K562 (cell line): ENCODE measurements at regions not wholly inside any gene's neighbourhood (a gene's known extent, or its start where the extent isn't known, plus 50 kb on each side); places are given as distances from the start of the nearest gene placed in this dataset.

Source experiments
- ATAC-seq: fragments of 200-7000 bp; cut with Tn5 transposase; 3 replicates; pipeline ENCODE4 v1.9.1; 2020; ENCODE audit warnings: moderate library complexity
- BruUV-seq: library from RNA; stranded (reverse); fragments of 400-500 nt; replicated peaks from 2 replicates; lab custom pipeline; 2021; lab: Mats Ljungman, UMichigan
- CTCF ChIA-PET: fragments of 300-600 bp; formaldehyde crosslinking; extraction: SDS; loops from one replicate; lab custom pipeline; 2021; ENCODE audit warnings: low intra/inter-chr PET ratio; lab: Yijun Ruan, JAX
- POLR2A ChIA-PET: fragments of 300-600, 350-650 bp; sonication (Branson Sonifier 250); formaldehyde crosslinking; extraction: SDS; loops from one replicate; lab custom pipeline; 2021; ENCODE audit warnings: antibody characterized with exemption, inconsistent platforms; lab: Yijun Ruan, JAX
- DNase-seq, 4 experiments: peaks; one replicate each; pipeline versions ENCODE4 v3.0.0 to v3.0.0-alpha.2; 2011 to 2018; ENCODE audit warnings: low spot score in 3 of 4, mixed read lengths in 3 of 4; ENCODE audit errors: extremely low read depth in 1 of 4
- FAIRE-seq: peaks from 2 replicates; lab custom pipeline; 2011; peaks lifted over from hg19 to GRCh38; lab: Jason Lieb, UNC
- H2AFZ ChIP-seq: 2 replicates; pipeline ENCODE4 v1.6.0; 2011; ENCODE audit warnings: low read depth, low read length, control low read depth, inconsistent platforms
- H3K27ac ChIP-seq: fragments of 200-600 bp; 3 replicates; pipeline ENCODE4 v1.8.0; 2011; ENCODE audit warnings: low read depth, mild to moderate bottlenecking, control low read depth, inconsistent platforms, low read length, moderate library complexity, mixed read lengths; ENCODE audit errors: extremely low read depth
- H3K27me3 ChIP-seq, 2 experiments: fragments of 300-600 bp in 1 of 2; 2 replicates in 1 of 2; 3 replicates in 1 of 2; pipeline versions ENCODE4 v1.6.0 to v1.8.0; 2011; ENCODE audit warnings: inconsistent platforms in 2 of 2, low read length in 2 of 2, mild to moderate bottlenecking in 1 of 2, mixed read lengths in 1 of 2, moderate library complexity in 1 of 2; ENCODE audit not compliant: control insufficient read depth in 2 of 2, insufficient read depth in 2 of 2
- H3K36me3 ChIP-seq: fragments of 300-600 bp; 3 replicates; pipeline ENCODE4 v1.8.0; 2011; ENCODE audit warnings: mild to moderate bottlenecking, low read length, inconsistent platforms; ENCODE audit not compliant: control insufficient read depth, insufficient read depth
- H3K4me1 ChIP-seq, 2 experiments: fragments of 200-600 bp in 1 of 2; replicated peaks in 1 of 2; 2 replicates in 1 of 2; 3 replicates in 1 of 2; pipeline versions ENCODE4 v1.5.1 to v1.8.0; 2011; ENCODE audit warnings: inconsistent platforms in 2 of 2, low read length in 2 of 2, mild to moderate bottlenecking in 1 of 2, mixed read lengths in 1 of 2, moderate library complexity in 1 of 2; ENCODE audit not compliant: control insufficient read depth in 2 of 2, insufficient read depth in 2 of 2
- H3K4me2 ChIP-seq: 2 replicates; pipeline ENCODE4 v1.6.1; 2011; ENCODE audit warnings: low read length, control low read depth, inconsistent platforms, mixed read lengths; ENCODE audit not compliant: insufficient read depth
- H3K4me3 ChIP-seq: fragments of 200-600 bp; sonication (generic), shearing (Covaris generic); 2 replicates; pipeline ENCODE4 v1.5.1; 2016; ENCODE audit warnings: control low read depth, inconsistent platforms
- H3K79me2 ChIP-seq: fragments of 200-600 bp; 3 replicates; pipeline ENCODE4 v1.8.0; 2011; ENCODE audit warnings: low read length, inconsistent platforms; ENCODE audit not compliant: control insufficient read depth, insufficient read depth
- H3K9ac ChIP-seq, 2 experiments: 2 replicates each; pipeline versions ENCODE4 v1.6.0 to v1.6.1; 2011; ENCODE audit warnings: low read depth in 2 of 2, low read length in 2 of 2, control low read depth in 1 of 2, inconsistent platforms in 1 of 2, mild to moderate bottlenecking in 1 of 2, mixed read lengths in 1 of 2; ENCODE audit not compliant: insufficient read depth in 1 of 2
- H3K9me1 ChIP-seq: one replicate; pipeline ENCODE4 v1.6.0; 2011; ENCODE audit warnings: inconsistent platforms, mild to moderate bottlenecking, low read length, moderate library complexity; ENCODE audit not compliant: control insufficient read depth, insufficient read depth
- H3K9me3 ChIP-seq: replicated peaks from 2 replicates; pipeline ENCODE4 v1.5.1; 2011; ENCODE audit warnings: low read depth, low read length, inconsistent platforms; ENCODE audit not compliant: control insufficient read depth, insufficient read depth
- H4K20me1 ChIP-seq: replicated peaks from 2 replicates; pipeline ENCODE4 v1.6.1; 2011; ENCODE audit warnings: low read length, inconsistent platforms, mixed read lengths; ENCODE audit not compliant: control insufficient read depth, insufficient read depth
- ID3 ChIP-seq, 2 experiments: fragments of 250-450 bp in 1 of 2; fragments of 450-650 bp in 1 of 2; sonication (Bioruptor Pico) in 1 of 2; IDR thresholded peaks; 2 replicates each; pipeline versions ENCODE4 v1.6.1 to v1.8.0; 2016 to 2021; ENCODE audit warnings: mild to moderate bottlenecking in 2 of 2, moderate library complexity in 2 of 2, missing compliant biosample characterization in 1 of 2, missing genetic modification characterization in 1 of 2
- ZNF277 ChIP-seq: fragments of 250-450 bp; sonication (Bioruptor Pico); IDR thresholded peaks from 2 replicates; pipeline ENCODE4 v1.8.0; 2022; ENCODE audit warnings: inconsistent platforms, mild to moderate bottlenecking, moderate library complexity, borderline replicate concordance
- ZZZ3 ChIP-seq: fragments of 450-650 bp; IDR thresholded peaks from 2 replicates; pipeline ENCODE4 v1.6.1; 2016; ENCODE audit warnings: antibody characterized with exemption, mild to moderate bottlenecking, moderate library complexity
- WGBS: fragments of 100-300 bp; shearing (Covaris generic); methylation state at CpG from one replicate; pipeline ENCODE4 v1.1.6; 2016; ENCODE audit warnings: low coverage, mixed read lengths; ENCODE audit not compliant: insufficient coverage; ENCODE audit errors: missing lambda C conversion rate; 5-methylcytosine and 5-hydroxymethylcytosine counted together
- in situ Hi-C: fragments of 300-500 bp; cut with MboI; formaldehyde crosslinking; loops from 4 replicates; pipeline ENCODE4 v1.15.0; 2018; ENCODE audit warnings: inconsistent platforms, mixed read lengths
- intact Hi-C: fragments of 100-400 bp; cut with micrococcal nuclease; formaldehyde crosslinking; loops from 2 replicates; pipeline ENCODE4 v1.14.2; 2022

GRCh38 chr19:31985001-31985605 lies 360.3 kb upstream of the ZNF507 start:
- no peaks in the 10 kb centered on the region for H3K36me3 ChIP-seq
- no peak overlapping the region for H2AFZ ChIP-seq
- no peak for ATAC-seq
- no peak for DNase-seq
- no peak overlapping the region for H3K4me3 ChIP-seq
- H3K79me2 ChIP-seq = no peaks in the 10 kb centered on the region
- ChIA-PET CTCF (no interaction called here), POLR2A (interaction anchor here (0.8 kb wide), 1 partner anchor 32 kb away, joined by 3 read pairs; no protein-coding TSS in a partner anchor)
- H4K20me1 ChIP-seq = no peaks in the 10 kb centered on the region; the same call in 1 of the 2 replicates
- no peak overlapping the region for H3K27ac ChIP-seq
- BruUV-seq = no TSS peak
- H3K27me3 ChIP-seq = peaks cover 0 to 4% of the 10 kb centered on the region in 2 experiments; a peak in 1 of 5 replicates
- intact Hi-C loops (no loop called here), in situ Hi-C loops (no loop called here)
- no peak for FAIRE-seq
- no peaks in the 10 kb centered on the region for H3K9me1 ChIP-seq
- 0% methylated on average over 7 of the region's 7 CpGs for WGBS
- TF ChIP-seq ZNF277 (no peak), ZZZ3 (no peak), ID3 (CRISPR knock-in tag; IDR thresholded peaks at IDR 0.05) (no peak), ID3 (tag; IDR thresholded peaks at IDR 0.05) (no peak)
- no peaks in the 10 kb centered on the region for H3K9me3 ChIP-seq
- no peak overlapping the region for H3K4me2 ChIP-seq
- H3K9ac ChIP-seq = no peak overlapping the region
- H3K4me1 ChIP-seq = no peaks in the 10 kb centered on the region
